Activated CD8-positive, alpha-beta T cell treated with anti-CD3 and anti-CD28 coated beads for 36 hours (primary cell): ENCODE measurements at regions not wholly inside any gene's neighbourhood (a gene's known extent, or its start where the extent isn't known, plus 50 kb on each side); places are given as distances from the start of the nearest gene placed in this dataset.

Experiments used
- ATAC-seq: fragments of 200-7000 bp; cut with Tn5 transposase; one replicate; pipeline ENCODE4 v1.10.0; 2021; ENCODE audit warnings: mild to moderate bottlenecking, moderate library complexity
- CTCF ChIA-PET: fragments of 350-600 bp; sonication (Branson Sonifier 250); formaldehyde crosslinking; loops from one replicate; lab custom pipeline; 2021; ENCODE audit warnings: antibody characterized with exemption; lab: Charles Lee
- POLR2A ChIA-PET: fragments of 350-600 bp; sonication (Branson Sonifier 250); formaldehyde crosslinking; loops from one replicate; lab custom pipeline; 2021; ENCODE audit warnings: antibody characterized with exemption; lab: Charles Lee
- DNase-seq: peaks from one replicate; pipeline ENCODE4 v3.0.0-alpha.2; 2020
- H3K27ac Mint-ChIP-seq: one replicate; pipeline ENCODE4 v1.8.0; 2021; ENCODE audit warnings: mild to moderate bottlenecking, mixed read lengths
- H3K27me3 Mint-ChIP-seq: one replicate; pipeline ENCODE4 v1.8.0; 2021; ENCODE audit warnings: mixed read lengths
- H3K36me3 Mint-ChIP-seq: one replicate; pipeline ENCODE4 v1.8.0; 2021; ENCODE audit warnings: low read depth, mixed read lengths
- H3K4me1 Mint-ChIP-seq: one replicate; pipeline ENCODE4 v1.8.0; 2021; ENCODE audit warnings: low read depth, mixed read lengths
- H3K4me3 Mint-ChIP-seq: one replicate; pipeline ENCODE4 v1.8.0; 2021; ENCODE audit warnings: mild to moderate bottlenecking, moderate library complexity, mixed read lengths
- H3K9me3 Mint-ChIP-seq: one replicate; pipeline ENCODE4 v1.8.0; 2021; ENCODE audit warnings: mixed read lengths
- CTCF ChIP-seq: fragments of 200-600 bp; IDR thresholded peaks from one replicate; pipeline ENCODE4 v1.8.0; 2022; ENCODE audit warnings: antibody characterized with exemption, mild to moderate bottlenecking
- intact Hi-C: fragments of 100-400 bp; cut with micrococcal nuclease; formaldehyde crosslinking; loops from one replicate; pipeline ENCODE4 v1.10.0; 2022

- Mint-ChIP-seq H3K36me3 (no peaks in the 10 kb centered on the region), H3K27me3 (no peaks in the 10 kb centered on the region)
- CTCF ChIA-PET, result no interaction called here
These were observed 495.1 kb downstream of the CDH11 start for GRCh38 chr16:64626776-64627175.

GRCh38 chr16:64621616-64622015 lies 500.2 kb downstream of the CDH11 start:
- Mint-ChIP-seq H3K9me3 (peaks cover 14% of the 10 kb centered on the region), H3K4me3 (no peak overlapping the region), H3K36me3 (no peaks in the 10 kb centered on the region), H3K27me3 (no peaks in the 10 kb centered on the region), H3K4me1 (no peaks in the 10 kb centered on the region), H3K27ac (no peak overlapping the region)
- ChIA-PET CTCF (no interaction called here), POLR2A (no interaction called here)
- no peak for TF ChIP-seq CTCF
- DNase-seq, result no peak
- intact Hi-C loops, result no loop called here
- ATAC-seq, result no peak

More at GRCh38 chr16:64626776-64627175, 495.1 kb downstream of the CDH11 start:
- no peak overlapping the region for H3K4me3 Mint-ChIP-seq
- no peak for TF ChIP-seq CTCF
- no peaks in the 10 kb centered on the region for H3K4me1 Mint-ChIP-seq
- intact Hi-C loops, result no loop called here
- peaks cover 3% of the 10 kb centered on the region for H3K9me3 Mint-ChIP-seq
- DNase-seq (no peak), ATAC-seq (no peak)
- POLR2A ChIA-PET, result no interaction called here
- H3K27ac Mint-ChIP-seq, result no peak overlapping the region

GRCh38 chr16:64617836-64618476 lies 503.9 kb downstream of the CDH11 start:
- H3K36me3 Mint-ChIP-seq, result no peaks in the 10 kb centered on the region
- no peak overlapping the region for H3K4me3 Mint-ChIP-seq
- intact Hi-C loops, result no loop called here
- H3K9me3 Mint-ChIP-seq, result peaks cover 30% of the 10 kb centered on the region
- no peaks in the 10 kb centered on the region for H3K4me1 Mint-ChIP-seq
- no peak for DNase-seq
- ChIA-PET POLR2A (no interaction called here), CTCF (no interaction called here)
- no peak for TF ChIP-seq CTCF
- H3K27me3 Mint-ChIP-seq, result no peaks in the 10 kb centered on the region
- no peak for ATAC-seq
- no peak overlapping the region for H3K27ac Mint-ChIP-seq

GRCh38 chr16:64615630-64616280 lies 506.1 kb downstream of the CDH11 start:
- POLR2A ChIA-PET, result no interaction called here
- Mint-ChIP-seq H3K9me3 (peaks cover 46% of the 10 kb centered on the region), H3K27me3 (no peaks in the 10 kb centered on the region), H3K4me3 (no peak overlapping the region), H3K4me1 (no peaks in the 10 kb centered on the region), H3K36me3 (no peaks in the 10 kb centered on the region), H3K27ac (no peak overlapping the region)
- CTCF ChIA-PET, result interaction anchor here (1.3 kb wide), 1 partner anchor 14 kb away, joined by 3 read pairs; no protein-coding TSS in a partner anchor
- ATAC-seq, result no peak
- TF ChIP-seq CTCF, result no peak
- DNase-seq, result no peak
- intact Hi-C loops, result no loop called here

- CTCF ChIA-PET, result no interaction called here
- intact Hi-C loops, result no loop called here
- TF ChIP-seq CTCF, result no peak
- ATAC-seq (no peak), DNase-seq (no peak)
- Mint-ChIP-seq H3K4me3 (no peak overlapping the region), H3K4me1 (no peaks in the 10 kb centered on the region), H3K27ac (no peak overlapping the region), H3K27me3 (no peaks in the 10 kb centered on the region), H3K36me3 (no peaks in the 10 kb centered on the region), H3K9me3 (peaks cover 6% of the 10 kb centered on the region)
- POLR2A ChIA-PET, result no interaction called here
These were observed 525.7 kb downstream of the CDH11 start for GRCh38 chr16:64596196-64596595.
